Retinal pigment epithelial cell (primary cell): ENCODE measurements at regions not wholly inside any gene's neighbourhood (a gene's known extent, or its start where the extent isn't known, plus 50 kb on each side); places are given as distances from the start of the nearest gene placed in this dataset.

Experiments
- DNase-seq: peaks from one replicate; pipeline ENCODE4 v3.0.0-alpha.2; 2010; ENCODE audit warnings: low read depth
- H3K4me3 ChIP-seq: 2 replicates; pipeline ENCODE4 v1.5.1; 2011; ENCODE audit warnings: mild to moderate bottlenecking, low read length, control low read depth, moderate library complexity
- TF ChIP-seq, protein P1 (sequence below): conservative IDR thresholded peaks from 2 replicates; pipeline ENCODE4 v1.5.1; 2011; ENCODE audit warnings: low read depth, low read length, control low read depth, inconsistent platforms

DNA sequence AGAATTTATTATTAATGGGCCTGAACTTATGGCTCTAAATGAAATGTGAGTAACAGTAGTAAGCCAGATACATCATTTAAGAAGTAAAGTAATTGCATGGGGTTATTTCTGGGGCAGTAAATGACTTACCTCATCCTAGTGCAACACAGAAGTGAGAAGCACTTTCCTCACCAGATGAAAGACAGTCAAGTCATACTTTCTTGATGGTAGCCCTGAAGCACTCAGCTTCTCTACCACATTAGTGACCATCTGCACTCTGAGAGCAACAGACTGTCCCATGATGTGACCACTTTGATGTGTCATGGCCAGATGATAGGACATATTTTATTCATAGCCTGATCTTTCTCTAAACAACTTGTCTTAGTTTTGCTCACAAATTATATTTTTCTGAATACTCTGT is 369.5 kb upstream of the PHF14 start:
- TF ChIP-seq, protein P1, sequence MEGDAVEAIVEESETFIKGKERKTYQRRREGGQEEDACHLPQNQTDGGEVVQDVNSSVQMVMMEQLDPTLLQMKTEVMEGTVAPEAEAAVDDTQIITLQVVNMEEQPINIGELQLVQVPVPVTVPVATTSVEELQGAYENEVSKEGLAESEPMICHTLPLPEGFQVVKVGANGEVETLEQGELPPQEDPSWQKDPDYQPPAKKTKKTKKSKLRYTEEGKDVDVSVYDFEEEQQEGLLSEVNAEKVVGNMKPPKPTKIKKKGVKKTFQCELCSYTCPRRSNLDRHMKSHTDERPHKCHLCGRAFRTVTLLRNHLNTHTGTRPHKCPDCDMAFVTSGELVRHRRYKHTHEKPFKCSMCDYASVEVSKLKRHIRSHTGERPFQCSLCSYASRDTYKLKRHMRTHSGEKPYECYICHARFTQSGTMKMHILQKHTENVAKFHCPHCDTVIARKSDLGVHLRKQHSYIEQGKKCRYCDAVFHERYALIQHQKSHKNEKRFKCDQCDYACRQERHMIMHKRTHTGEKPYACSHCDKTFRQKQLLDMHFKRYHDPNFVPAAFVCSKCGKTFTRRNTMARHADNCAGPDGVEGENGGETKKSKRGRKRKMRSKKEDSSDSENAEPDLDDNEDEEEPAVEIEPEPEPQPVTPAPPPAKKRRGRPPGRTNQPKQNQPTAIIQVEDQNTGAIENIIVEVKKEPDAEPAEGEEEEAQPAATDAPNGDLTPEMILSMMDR: no peak
- H3K4me3 ChIP-seq: no peak overlapping the region
- no peak for DNase-seq

DNA sequence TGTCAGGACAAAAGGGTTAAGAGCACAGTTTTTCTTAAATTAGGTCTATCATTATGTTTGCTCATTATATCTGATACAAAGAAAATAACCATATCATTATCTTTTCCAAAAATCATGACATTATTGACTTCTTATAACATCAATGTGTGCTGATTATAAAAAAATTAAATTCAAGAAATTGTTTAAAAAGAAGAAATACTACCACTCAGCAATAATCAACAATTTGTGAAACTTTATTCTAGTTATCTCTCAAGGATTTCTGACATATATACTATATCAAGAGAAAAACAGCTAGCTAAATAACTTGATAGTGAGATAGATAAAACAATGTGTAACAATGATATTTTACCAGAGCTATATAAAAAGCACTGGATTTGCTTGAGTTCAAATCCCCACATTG is 360.7 kb upstream of the PHF14 start:
- no peak for DNase-seq
- TF ChIP-seq, protein P1: no peak
- no peak overlapping the region for H3K4me3 ChIP-seq

DNA sequence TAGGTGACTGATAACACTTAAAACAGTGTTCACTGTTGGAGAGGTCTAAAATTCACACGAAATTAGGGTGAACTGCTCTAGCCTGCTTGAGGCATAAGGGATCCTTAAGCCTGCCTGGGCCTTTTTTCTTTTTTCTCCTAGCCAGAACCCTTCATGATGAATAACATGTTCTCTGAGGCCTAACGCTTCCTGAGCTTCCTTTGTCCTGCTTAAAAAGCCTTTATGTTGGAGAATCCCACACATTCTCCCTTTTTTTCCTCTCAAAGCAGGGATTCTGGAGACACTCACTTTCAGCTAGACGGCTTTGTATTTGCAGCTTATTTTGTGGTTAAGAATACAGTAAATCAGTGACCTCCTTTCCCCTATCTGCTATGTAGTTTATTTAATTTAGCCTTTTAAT is 354.7 kb upstream of the PHF14 start:
- no peak overlapping the region for H3K4me3 ChIP-seq
- DNase-seq: no peak
- TF ChIP-seq, protein P1: no peak

DNA sequence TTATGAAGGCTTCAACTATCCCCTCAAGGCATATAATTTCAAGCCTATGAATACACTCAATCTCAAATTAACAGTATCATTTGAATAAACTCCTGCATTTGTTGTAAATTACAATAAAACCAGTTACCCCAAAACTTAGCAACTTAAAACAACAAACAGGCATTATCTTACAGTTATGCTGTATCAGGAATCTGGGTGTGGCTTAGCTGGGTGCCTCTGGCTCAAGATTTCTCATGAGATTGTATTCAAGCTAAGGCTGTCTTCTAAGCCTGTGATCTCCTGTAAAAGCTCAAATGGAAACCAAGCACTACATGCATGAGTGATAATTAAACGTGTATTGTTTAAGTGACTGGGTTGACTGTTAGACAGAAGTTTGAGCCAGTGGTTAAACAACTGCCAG is 341.0 kb upstream of the PHF14 start:
- peak; percentile 8 for DNase-seq
- TF ChIP-seq, protein P1: no peak
- H3K4me3 ChIP-seq: no peak overlapping the region

DNA sequence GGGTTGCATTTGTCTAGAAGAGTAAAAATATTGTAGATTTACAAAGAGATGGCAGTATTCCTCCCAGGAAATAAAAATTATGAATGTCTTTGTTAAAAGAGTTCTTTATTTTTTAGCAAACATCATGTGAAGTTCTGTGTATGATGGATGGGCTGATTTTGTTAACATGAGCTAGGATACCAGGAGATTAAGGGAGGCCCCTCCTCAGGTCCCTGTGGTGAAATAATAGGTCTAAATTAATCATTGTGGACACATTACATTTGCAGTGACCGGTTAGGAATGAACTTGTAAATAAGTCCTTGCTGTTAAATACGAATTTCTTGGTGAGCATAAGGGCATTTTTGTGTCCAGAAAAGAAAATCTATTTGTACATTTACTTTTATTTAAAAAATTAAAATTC is 339.4 kb upstream of the PHF14 start:
- no peak overlapping the region for H3K4me3 ChIP-seq
- TF ChIP-seq, protein P1: no peak
- no peak for DNase-seq

DNA sequence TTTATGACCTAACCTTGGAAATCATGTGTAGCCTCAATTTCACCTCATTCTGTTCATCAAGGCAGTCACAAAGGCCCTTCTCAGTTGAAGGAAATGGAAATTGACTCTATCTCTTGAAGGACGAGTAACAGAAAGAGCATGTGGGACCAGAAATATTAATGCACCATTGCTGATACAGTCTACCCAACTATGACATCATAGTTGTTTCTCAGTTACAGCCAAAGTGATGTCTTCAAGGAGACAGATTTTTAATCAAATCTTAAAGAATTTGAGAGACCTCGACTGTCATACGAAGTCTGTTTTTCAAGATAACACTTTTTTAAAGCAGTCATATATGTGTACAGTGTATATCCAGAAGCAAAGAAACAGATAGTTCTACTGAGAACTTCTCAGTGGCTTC is 335.7 kb upstream of the PHF14 start:
- DNase-seq: no peak
- TF ChIP-seq, protein P1: no peak
- no peak overlapping the region for H3K4me3 ChIP-seq

DNA sequence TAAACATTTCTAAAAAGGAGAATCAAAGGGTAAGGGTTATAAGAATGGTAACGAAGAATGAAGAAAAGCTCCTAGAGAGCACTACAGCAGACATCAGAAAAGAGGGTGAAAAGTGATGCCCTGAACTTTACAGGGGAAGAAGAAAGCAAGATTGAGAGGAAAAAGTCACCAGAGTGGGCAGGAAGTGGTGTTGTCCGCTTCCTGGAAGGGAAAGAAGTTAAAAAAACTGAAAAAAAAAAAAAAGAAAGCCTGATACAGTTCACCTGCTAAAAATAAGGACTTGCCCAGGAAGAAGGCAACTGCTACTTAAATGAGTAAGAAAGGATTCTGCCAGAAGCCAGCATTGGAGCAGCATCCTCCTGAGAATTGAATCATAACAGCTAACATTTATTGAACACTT is 330.1 kb upstream of the PHF14 start:
- no peak for DNase-seq
- no peak overlapping the region for H3K4me3 ChIP-seq
- TF ChIP-seq, protein P1: no peak
